H9 (cell line): ENCODE measurements at regions not wholly inside any gene's neighbourhood (a gene's known extent, or its start where the extent isn't known, plus 50 kb on each side); places are given as distances from the start of the nearest gene placed in this dataset.

Source experiments
- DNase-seq: peaks from one replicate; pipeline ENCODE4 v3.0.0-alpha.2; 2017
- H2AFZ ChIP-seq: one replicate; pipeline ENCODE4 v1.6.1; 2013; ENCODE audit warnings: mild to moderate bottlenecking, low read length, control low read depth, moderate library complexity
- H2AK5ac ChIP-seq: 2 replicates; pipeline ENCODE4 v1.6.1; 2013; ENCODE audit warnings: low read length, control low read depth, mixed read lengths; ENCODE audit not compliant: insufficient read length
- H2BK120ac ChIP-seq: one replicate; pipeline ENCODE4 v1.6.1; 2013; ENCODE audit warnings: low read depth, mild to moderate bottlenecking, low read length, control low read depth, inconsistent platforms; ENCODE audit not compliant: poor library complexity, severe bottlenecking
- H2BK12ac ChIP-seq: 2 replicates; pipeline ENCODE4 v1.6.1; 2013; ENCODE audit warnings: low read length, control low read depth, mixed read lengths, low read depth; ENCODE audit not compliant: insufficient read length
- H2BK15ac ChIP-seq: 2 replicates; pipeline ENCODE4 v1.6.1; 2013; ENCODE audit warnings: low read depth, low read length, control low read depth
- H2BK20ac ChIP-seq: one replicate; pipeline ENCODE4 v1.6.1; 2013; ENCODE audit warnings: low read depth, mild to moderate bottlenecking, low read length, control low read depth, inconsistent platforms; ENCODE audit not compliant: poor library complexity, severe bottlenecking
- H2BK5ac ChIP-seq: 2 replicates; pipeline ENCODE4 v1.6.1; 2013; ENCODE audit warnings: low read length, control low read depth, mixed read lengths; ENCODE audit not compliant: insufficient read length
- H3K14ac ChIP-seq: 2 replicates; pipeline ENCODE4 v1.6.1; 2013; ENCODE audit warnings: low read length, control low read depth; ENCODE audit not compliant: insufficient read depth
- H3K18ac ChIP-seq: 2 replicates; pipeline ENCODE4 v1.6.1; 2013; ENCODE audit warnings: low read depth, mild to moderate bottlenecking, mixed read lengths, low read length, control low read depth; ENCODE audit not compliant: insufficient read length
- H3K23ac ChIP-seq: 2 replicates; pipeline ENCODE4 v1.6.1; 2013; ENCODE audit warnings: low read length, control low read depth, mixed read lengths, low read depth; ENCODE audit not compliant: insufficient read length
- H3K23me2 ChIP-seq: 2 replicates; pipeline ENCODE4 v1.6.1; 2013; ENCODE audit warnings: low read depth, mild to moderate bottlenecking, mixed read lengths, low read length, control low read depth; ENCODE audit not compliant: insufficient read length, poor library complexity, severe bottlenecking
- H3K27ac ChIP-seq: 2 replicates; pipeline ENCODE4 v1.5.1; 2013; ENCODE audit warnings: low read length, control low read depth, mixed read lengths, low read depth; ENCODE audit not compliant: insufficient read length
- H3K27me3 ChIP-seq: 2 replicates; pipeline ENCODE4 v1.6.1; 2013; ENCODE audit warnings: low read length, control low read depth, inconsistent platforms; ENCODE audit not compliant: insufficient read depth
- H3K4ac ChIP-seq: 2 replicates; pipeline ENCODE4 v1.6.1; 2013; ENCODE audit warnings: low read depth, mild to moderate bottlenecking, control low read depth, inconsistent platforms, low read length, moderate library complexity
- H3K4me1 ChIP-seq: 2 replicates; pipeline ENCODE4 v1.6.1; 2013; ENCODE audit warnings: low read length, control low read depth, inconsistent platforms; ENCODE audit not compliant: insufficient read depth
- H3K4me2 ChIP-seq: 2 replicates; pipeline ENCODE4 v1.6.1; 2013; ENCODE audit warnings: low read length, control low read depth, mixed read lengths; ENCODE audit not compliant: insufficient read length, insufficient read depth
- H3K56ac ChIP-seq: 2 replicates; pipeline ENCODE4 v1.6.1; 2013; ENCODE audit warnings: low read depth, mild to moderate bottlenecking, mixed read lengths, low read length, control low read depth; ENCODE audit not compliant: insufficient read length
- H3K79me1 ChIP-seq: 2 replicates; pipeline ENCODE4 v1.6.1; 2013; ENCODE audit warnings: low read depth, mild to moderate bottlenecking, moderate library complexity, low read length, control low read depth, inconsistent platforms; ENCODE audit not compliant: insufficient read depth, poor library complexity, severe bottlenecking
- H3K79me2 ChIP-seq: 2 replicates; pipeline ENCODE4 v1.6.1; 2013; ENCODE audit warnings: low read length, control low read depth, inconsistent platforms; ENCODE audit not compliant: insufficient read depth
- H3K9ac ChIP-seq: 2 replicates; pipeline ENCODE4 v1.6.1; 2013; ENCODE audit warnings: low read length, control low read depth, mixed read lengths; ENCODE audit not compliant: insufficient read length; ENCODE audit errors: extremely low read depth
- H3K9me3 ChIP-seq: one replicate; pipeline ENCODE4 v1.6.1; 2013; ENCODE audit warnings: low read depth, low read length, inconsistent platforms; ENCODE audit not compliant: control insufficient read depth
- H3T11ph ChIP-seq: one replicate; pipeline ENCODE4 v1.6.1; 2013; ENCODE audit warnings: mild to moderate bottlenecking, low read length, control low read depth, inconsistent platforms
- H4K20me1 ChIP-seq: one replicate; pipeline ENCODE4 v1.6.1; 2013; ENCODE audit not compliant: control insufficient read depth, insufficient read length, insufficient read depth
- H4K5ac ChIP-seq: 2 replicates; pipeline ENCODE4 v1.6.1; 2013; ENCODE audit warnings: low read depth, mild to moderate bottlenecking, mixed read lengths, low read length, control low read depth; ENCODE audit not compliant: insufficient read length
- H4K8ac ChIP-seq: replicated peaks from 2 replicates; pipeline ENCODE4 v1.6.1; 2013; ENCODE audit warnings: low read length, control low read depth, mixed read lengths, low read depth; ENCODE audit not compliant: insufficient read length
- H4K91ac ChIP-seq: 2 replicates; pipeline ENCODE4 v1.6.1; 2013; ENCODE audit warnings: low read depth, mild to moderate bottlenecking, moderate library complexity, mixed read lengths, low read length, control low read depth; ENCODE audit not compliant: insufficient read length
- H3K27ac Mint-ChIP-seq, 3 experiments: 2 replicates in 2 of 3; 3 replicates in 1 of 3; pipeline ENCODE4 v1.8.0; 2020 to 2021; ENCODE audit warnings: mixed read lengths in 3 of 3, mild to moderate bottlenecking in 1 of 3, moderate library complexity in 1 of 3
- H3K27me3 Mint-ChIP-seq: 2 replicates; pipeline ENCODE4 v1.8.0; 2021; ENCODE audit warnings: low read depth, mild to moderate bottlenecking, moderate library complexity, mixed read lengths
- H3K36me3 Mint-ChIP-seq, 3 experiments: 2 replicates in 2 of 3; 3 replicates in 1 of 3; pipeline ENCODE4 v1.8.0; 2020 to 2021; ENCODE audit warnings: low read depth in 3 of 3, mixed read lengths in 3 of 3; ENCODE audit not compliant: insufficient read depth in 1 of 3
- H3K4me1 Mint-ChIP-seq, 2 experiments: 2 replicates each; pipeline ENCODE4 v1.8.0; 2020; ENCODE audit warnings: mixed read lengths in 2 of 2
- H3K4me3 Mint-ChIP-seq, 2 experiments: 2 replicates in 1 of 2; 3 replicates in 1 of 2; pipeline ENCODE4 v1.8.0; 2020 to 2021; ENCODE audit warnings: mild to moderate bottlenecking in 2 of 2, mixed read lengths in 2 of 2, moderate library complexity in 1 of 2
- H3K9me3 Mint-ChIP-seq, 2 experiments: 2 replicates in 1 of 2; 3 replicates in 1 of 2; pipeline ENCODE4 v1.8.0; 2020; ENCODE audit warnings: mild to moderate bottlenecking in 2 of 2, mixed read lengths in 2 of 2, moderate library complexity in 1 of 2
- CTCF ChIP-seq: fragments of 200-600 bp; sonication (generic); conservative IDR thresholded peaks from 3 replicates; pipeline ENCODE4 v1.8.0; 2021; ENCODE audit warnings: antibody characterized with exemption, mild to moderate bottlenecking
- WGBS: extraction: QIAGEN DNeasy Blood & Tissue Kit; methylation state at CpG from one replicate; pipeline ENCODE4 v1.1.7; 2013; ENCODE audit warnings: missing lambda C conversion rate, low lambda C conversion rate, mixed read lengths; ENCODE audit not compliant: insufficient read length; ENCODE audit errors: extremely low coverage; 5-methylcytosine and 5-hydroxymethylcytosine counted together

- H3T11ph ChIP-seq: no peak overlapping the region
- H3K9ac ChIP-seq: no peak overlapping the region
- H3K4me2 ChIP-seq: no peak overlapping the region
- H3K79me2 ChIP-seq: no peaks in the 10 kb centered on the region
- H3K14ac ChIP-seq: no peak overlapping the region
- no peak overlapping the region for H2BK12ac ChIP-seq
- H3K79me1 ChIP-seq: no peaks in the 10 kb centered on the region
- H2BK20ac ChIP-seq: no peak overlapping the region
- no peak overlapping the region for H4K91ac ChIP-seq
- H2BK120ac ChIP-seq: no peak overlapping the region
- H3K23ac ChIP-seq: no peak overlapping the region
- no peak overlapping the region for H4K5ac ChIP-seq
- H3K27me3 ChIP-seq: no peaks in the 10 kb centered on the region
- H3K23me2 ChIP-seq: no peaks in the 10 kb centered on the region
- H2AK5ac ChIP-seq: no peak overlapping the region
- no peak for DNase-seq
- no peak overlapping the region for H3K56ac ChIP-seq
- H4K8ac ChIP-seq: no peak overlapping the region
- H3K18ac ChIP-seq: no peak overlapping the region
- no peak overlapping the region for H3K27ac Mint-ChIP-seq
- no peak overlapping the region for H2BK5ac ChIP-seq
- no peaks in the 10 kb centered on the region for H4K20me1 ChIP-seq
- H3K4me1 ChIP-seq: no peaks in the 10 kb centered on the region
- H3K4me3 Mint-ChIP-seq: no peak overlapping the region
- no peak overlapping the region for H2AFZ ChIP-seq
- no peak for TF ChIP-seq CTCF
- H2BK15ac ChIP-seq: no peak overlapping the region
- H3K9me3 Mint-ChIP-seq: no peaks in the 10 kb centered on the region
- no peaks in the 10 kb centered on the region for H3K27me3 Mint-ChIP-seq
- H3K4me1 Mint-ChIP-seq: peaks cover 26 to 31% of the 10 kb centered on the region in 2 experiments
- H3K4ac ChIP-seq: no peak overlapping the region
- no peaks in the 10 kb centered on the region; a peak in 1 of 7 replicates for H3K36me3 Mint-ChIP-seq
- no CpG with 5 or more reads among the region's 2 CpGs for WGBS
- H3K9me3 ChIP-seq: no peaks in the 10 kb centered on the region
- H3K27ac ChIP-seq: no peak overlapping the region
Measured at GRCh38 chr3:124444075-124444474, 286.2 kb upstream of the UMPS start.
